NB4 (cell line): ENCODE measurements at regions not wholly inside any gene's neighbourhood (a gene's known extent, or its start where the extent isn't known, plus 50 kb on each side); places are given as distances from the start of the nearest gene placed in this dataset.

Experiments
- DNase-seq: peaks from one replicate; pipeline ENCODE4 v3.0.0; 2010; ENCODE audit warnings: low read depth
- H3K4me3 ChIP-seq: one replicate; pipeline ENCODE4 v1.5.1; 2011; ENCODE audit warnings: mild to moderate bottlenecking, low read depth, low read length, moderate library complexity
- CTCF ChIP-seq: IDR thresholded peaks from one replicate; pipeline ENCODE4 v1.5.1; 2012; ENCODE audit warnings: low read depth, low read length
- MAX ChIP-seq: IDR thresholded peaks from 2 replicates; pipeline ENCODE4 v1.6.1; 2011; ENCODE audit warnings: low read depth, low read length
- MYC ChIP-seq: IDR thresholded peaks from 2 replicates; pipeline ENCODE4 v1.6.1; 2011; ENCODE audit warnings: low read depth, low read length
- POLR2A ChIP-seq: IDR thresholded peaks from 2 replicates; pipeline ENCODE4 v1.6.1; 2011; ENCODE audit warnings: mild to moderate bottlenecking; ENCODE audit not compliant: insufficient read length; ENCODE audit errors: extremely low read depth

GRCh38 chr4:12534684-12535083 is 949.5 kb downstream of the RAB28 start:
- no peak for TF ChIP-seq MYC
- no peak for TF ChIP-seq POLR2A
- no peak for TF ChIP-seq MAX
- TF ChIP-seq CTCF, result no peak
- DNase-seq, result no peak
- H3K4me3 ChIP-seq, result no peak overlapping the region

- no peak for TF ChIP-seq MYC
- no peak for TF ChIP-seq MAX
- TF ChIP-seq POLR2A, result no peak
- no peak for TF ChIP-seq CTCF
- no peak for DNase-seq
- no peak overlapping the region for H3K4me3 ChIP-seq
Measured at GRCh38 chr4:12519426-12519825, 964.7 kb downstream of the RAB28 start.

- DNase-seq, result no peak
- H3K4me3 ChIP-seq, result no peak overlapping the region
- no peak for TF ChIP-seq POLR2A
- TF ChIP-seq MAX, result no peak
- no peak for TF ChIP-seq MYC
- TF ChIP-seq CTCF, result no peak
Measured at GRCh38 chr4:12507868-12508481, 976.2 kb downstream of the RAB28 start.

- no peak for DNase-seq
- no peak overlapping the region for H3K4me3 ChIP-seq
- TF ChIP-seq POLR2A, result no peak
- no peak for TF ChIP-seq CTCF
Measured at GRCh38 chr4:12500409-12500808, 983.7 kb downstream of the RAB28 start.

GRCh38 chr4:12499693-12500092 is 984.4 kb downstream of the RAB28 start:
- DNase-seq, result no peak
- TF ChIP-seq CTCF (no peak), MYC (no peak), POLR2A (no peak), MAX (no peak)

GRCh38 chr4:12495211-12495610 is 988.9 kb downstream of the RAB28 start:
- TF ChIP-seq POLR2A, result no peak
- no peak for TF ChIP-seq MYC
- no peak for TF ChIP-seq CTCF
- no peak for TF ChIP-seq MAX
- DNase-seq, result no peak
- H3K4me3 ChIP-seq, result no peak overlapping the region

More at GRCh38 chr4:12499693-12500092, 984.4 kb downstream of the RAB28 start:
- no peak overlapping the region for H3K4me3 ChIP-seq
